B cell (primary cell): ENCODE measurements at regions not wholly inside any gene's neighbourhood (a gene's known extent, or its start where the extent isn't known, plus 50 kb on each side); places are given as distances from the start of the nearest gene placed in this dataset.

Experiments
- CTCF ChIP-seq: fragments of 200-600 bp; IDR thresholded peaks from one replicate; pipeline ENCODE4 v1.8.0; 2022; ENCODE audit warnings: antibody characterized with exemption, mild to moderate bottlenecking
- EZH2 ChIP-seq: IDR thresholded peaks from 2 replicates; pipeline ENCODE4 v1.6.1; 2012; ENCODE audit warnings: borderline replicate concordance, low read depth, mild to moderate bottlenecking, moderate library complexity, low read length; ENCODE audit not compliant: insufficient read depth, poor library complexity, severe bottlenecking

GRCh38 chr20:26167499-26167898, 470.8 kb upstream of the ZNF337 start:
- TF ChIP-seq CTCF, result no peak
- no peak for TF ChIP-seq EZH2
